Ectodermal cell (in vitro differentiated cells): ENCODE measurements at regions not wholly inside any gene's neighbourhood (a gene's known extent, or its start where the extent isn't known, plus 50 kb on each side); places are given as distances from the start of the nearest gene placed in this dataset.

Experiments used
- H3K27ac ChIP-seq: 2 replicates; pipeline ENCODE4 v1.7.0; 2013; ENCODE audit warnings: mild to moderate bottlenecking, low read depth, low read length; ENCODE audit not compliant: insufficient read depth, poor library complexity, severe bottlenecking
- H3K27me3 ChIP-seq: 2 replicates; pipeline ENCODE4 v1.7.0; 2013; ENCODE audit warnings: mild to moderate bottlenecking, low read length; ENCODE audit not compliant: insufficient read depth, control insufficient read depth, poor library complexity, severe bottlenecking
- H3K36me3 ChIP-seq: one replicate; pipeline ENCODE4 v1.7.0; 2013; ENCODE audit warnings: low read length; ENCODE audit not compliant: control insufficient read depth, insufficient read depth
- H3K4me1 ChIP-seq: one replicate; pipeline ENCODE4 v1.7.0; 2013; ENCODE audit warnings: low read length; ENCODE audit not compliant: control insufficient read depth, insufficient read depth
- H3K4me3 ChIP-seq: 2 replicates; pipeline ENCODE4 v1.7.0; 2013; ENCODE audit warnings: low read depth, low read length, control low read depth; ENCODE audit not compliant: insufficient read depth
- H3K9me3 ChIP-seq: 2 replicates; pipeline ENCODE4 v1.7.0; 2013; ENCODE audit warnings: mild to moderate bottlenecking, low read length, moderate library complexity; ENCODE audit not compliant: control insufficient read depth
- WGBS, 2 experiments: methylation state at CpG; one replicate each; pipeline ENCODE4 v1.1.7; 2013; ENCODE audit warnings: missing lambda C conversion rate in 2 of 2; 5-methylcytosine and 5-hydroxymethylcytosine counted together

- Histone ChIP-seq H3K36me3 (no peaks in the 10 kb centered on the region), H3K4me3 (no peak overlapping the region), H3K4me1 (no peaks in the 10 kb centered on the region), H3K27me3 (no peaks in the 10 kb centered on the region), H3K9me3 (no peaks in the 10 kb centered on the region), H3K27ac (no peak overlapping the region)
- WGBS, 2 experiments: 93 to 94% methylated on average over 6 to 8 of the region's 8 CpGs
Observed at GRCh38 chr1:108043707-108044106, 78.7 kb upstream of the VAV3 start.

DNA sequence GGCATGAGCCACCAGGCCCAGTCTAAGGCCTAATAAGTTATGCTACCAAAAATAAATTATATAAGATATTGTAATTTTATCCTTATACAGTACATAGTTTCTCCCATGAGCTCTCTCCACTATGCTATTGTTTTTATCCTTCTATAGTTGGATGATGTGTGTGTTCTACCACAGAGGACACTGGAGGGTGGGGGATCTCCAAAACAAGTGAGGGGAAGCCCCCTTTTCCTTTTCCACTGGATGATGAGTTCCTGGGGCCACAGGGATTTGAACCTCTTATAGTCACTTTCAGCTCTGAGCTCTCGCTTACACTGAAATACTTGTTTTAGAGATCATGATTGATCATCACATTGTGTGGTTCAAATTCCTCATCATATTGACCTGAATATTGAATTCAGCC lies 77.6 kb upstream of the VAV3 start:
- Histone ChIP-seq H3K27ac (no peak overlapping the region), H3K27me3 (no peaks in the 10 kb centered on the region), H3K9me3 (no peaks in the 10 kb centered on the region), H3K36me3 (no peaks in the 10 kb centered on the region), H3K4me1 (no peaks in the 10 kb centered on the region), H3K4me3 (no peak overlapping the region)
- WGBS, 2 experiments: 75 to 83% methylated on average over 1 of the region's 1 CpG

DNA sequence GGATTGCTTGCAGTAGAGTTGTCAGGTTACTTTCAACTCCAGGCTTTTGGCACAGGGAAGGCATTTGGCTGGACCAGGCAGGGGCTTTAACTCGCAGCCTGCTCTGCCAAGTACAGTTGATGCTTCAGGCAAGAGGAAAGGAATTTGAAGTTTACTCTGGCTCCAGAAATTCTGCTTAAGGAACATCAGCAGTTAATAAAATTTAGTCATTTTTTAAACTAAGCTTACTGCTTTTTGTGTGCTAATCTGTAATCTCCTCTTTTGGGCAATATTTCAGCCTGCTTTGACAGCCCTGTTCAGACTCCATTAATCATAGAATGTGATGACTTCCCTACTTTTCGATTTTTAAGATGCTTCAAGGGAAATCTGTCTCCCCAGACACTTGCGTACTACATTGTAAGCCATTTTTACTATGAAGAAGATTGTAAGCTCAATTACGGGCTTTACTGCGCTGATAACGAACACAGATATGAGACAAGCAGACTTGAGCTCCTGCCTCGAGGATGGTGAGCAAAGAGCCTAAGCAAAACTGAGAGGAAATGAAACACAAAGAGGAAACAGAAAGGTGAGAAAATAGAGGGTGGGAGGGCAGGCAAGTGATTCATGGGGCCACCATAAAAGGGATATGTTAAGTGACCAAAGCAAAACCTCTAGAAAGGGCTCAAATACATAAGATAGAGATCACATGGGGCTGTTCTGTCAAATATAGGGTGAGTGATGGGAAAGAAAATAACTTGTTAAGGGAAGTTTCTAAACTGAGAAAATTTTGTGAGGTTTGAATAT lies 76.6 kb upstream of the VAV3 start:
- H3K36me3 ChIP-seq: no peaks in the 10 kb centered on the region
- no peaks in the 10 kb centered on the region for H3K9me3 ChIP-seq
- H3K27ac ChIP-seq: no peak overlapping the region
- 91 to 93% methylated on average over 7 of the region's 7 CpGs for WGBS, 2 experiments
- no peaks in the 10 kb centered on the region for H3K27me3 ChIP-seq
- H3K4me1 ChIP-seq: no peaks in the 10 kb centered on the region
- H3K4me3 ChIP-seq: no peak overlapping the region

DNA sequence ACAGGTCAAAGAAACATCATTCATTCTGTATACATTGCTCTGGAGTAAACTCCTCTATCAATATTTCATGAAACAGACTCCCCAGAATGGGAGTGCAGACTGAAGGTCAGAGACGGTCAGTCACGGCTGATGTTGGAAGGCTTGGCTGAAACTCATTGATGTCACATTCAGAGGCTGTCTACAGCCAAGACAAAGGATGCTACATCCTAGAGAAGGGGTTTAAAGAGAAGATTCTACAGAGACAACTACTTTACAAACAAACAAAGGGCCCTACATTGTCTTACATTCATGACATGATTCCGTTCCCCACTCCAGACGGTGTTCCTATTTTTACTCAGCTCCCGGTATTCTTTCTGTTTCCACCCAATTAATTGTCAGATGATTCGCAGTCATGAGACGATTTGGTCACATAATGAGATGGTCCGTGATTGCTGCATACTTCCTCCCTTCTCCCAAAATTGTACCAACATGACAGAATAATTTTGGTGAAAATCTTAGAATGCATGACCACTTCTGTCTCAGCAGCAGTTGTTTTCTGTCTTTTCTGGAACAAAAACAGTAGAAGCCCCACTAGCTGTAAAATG lies 73.8 kb upstream of the VAV3 start:
- no peaks in the 10 kb centered on the region for H3K27me3 ChIP-seq
- WGBS, 2 experiments: 84 to 91% methylated on average over 8 of the region's 8 CpGs
- no peak overlapping the region for H3K4me3 ChIP-seq
- H3K27ac ChIP-seq: no peak overlapping the region
- no peaks in the 10 kb centered on the region for H3K9me3 ChIP-seq
- no peaks in the 10 kb centered on the region for H3K4me1 ChIP-seq
- no peaks in the 10 kb centered on the region for H3K36me3 ChIP-seq

- Histone ChIP-seq H3K27me3 (no peaks in the 10 kb centered on the region), H3K27ac (no peak overlapping the region), H3K9me3 (no peaks in the 10 kb centered on the region), H3K4me1 (peaks cover 5% of the 10 kb centered on the region), H3K36me3 (no peaks in the 10 kb centered on the region), H3K4me3 (no peak overlapping the region)
- 95 to 98% methylated on average over 2 to 3 of the region's 3 CpGs for WGBS, 2 experiments
Observed at GRCh38 chr1:108036796-108037562, 72.0 kb upstream of the VAV3 start.

GRCh38 chr1:108034396-108034795 lies 69.4 kb upstream of the VAV3 start:
- no peaks in the 10 kb centered on the region for H3K27me3 ChIP-seq
- H3K36me3 ChIP-seq: no peaks in the 10 kb centered on the region
- WGBS, 2 experiments: 100% methylated on average over 1 of the region's 1 CpG
- H3K9me3 ChIP-seq: no peaks in the 10 kb centered on the region
- peaks cover 5% of the 10 kb centered on the region for H3K4me1 ChIP-seq
- H3K27ac ChIP-seq: no peak overlapping the region
- H3K4me3 ChIP-seq: no peak overlapping the region

DNA sequence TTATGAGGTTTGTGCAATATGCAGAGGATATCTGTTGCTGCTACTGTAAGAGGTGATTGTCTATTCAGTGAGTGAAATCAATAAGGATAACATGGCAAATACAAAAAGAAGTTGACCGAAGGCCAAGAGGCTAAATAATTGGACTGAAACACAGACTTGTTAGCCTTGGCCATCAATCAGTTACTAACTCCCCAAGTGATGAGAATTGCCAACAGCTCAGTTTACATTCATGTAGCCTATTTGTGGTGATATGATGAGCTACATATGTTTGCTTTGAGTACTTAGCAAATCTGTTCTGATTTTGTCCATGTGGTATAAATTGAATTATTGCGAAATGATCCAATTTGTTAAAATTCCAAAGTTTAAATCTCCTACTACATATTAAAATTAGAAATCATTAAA lies 68.6 kb upstream of the VAV3 start:
- Histone ChIP-seq H3K4me1 (peaks cover 5% of the 10 kb centered on the region), H3K4me3 (no peak overlapping the region), H3K9me3 (no peaks in the 10 kb centered on the region), H3K27ac (no peak overlapping the region), H3K27me3 (no peaks in the 10 kb centered on the region), H3K36me3 (no peaks in the 10 kb centered on the region)
- WGBS, 2 experiments: 94 to 95% methylated on average over 1 to 2 of the region's 2 CpGs

- H3K27me3 ChIP-seq: no peaks in the 10 kb centered on the region
- H3K27ac ChIP-seq: no peak overlapping the region
- H3K9me3 ChIP-seq: no peaks in the 10 kb centered on the region
- WGBS, 2 experiments: 48 to 77% methylated on average over 1 of the region's 1 CpG
- peaks cover 5% of the 10 kb centered on the region for H3K4me1 ChIP-seq
- no peak overlapping the region for H3K4me3 ChIP-seq
- no peaks in the 10 kb centered on the region for H3K36me3 ChIP-seq
Observed at GRCh38 chr1:108028841-108029388, 63.9 kb upstream of the VAV3 start.

- WGBS, 2 experiments: 92 to 96% methylated on average over 1 of the region's 1 CpG
Observed at GRCh38 chr1:108027389-108027788, 62.4 kb upstream of the VAV3 start.

DNA sequence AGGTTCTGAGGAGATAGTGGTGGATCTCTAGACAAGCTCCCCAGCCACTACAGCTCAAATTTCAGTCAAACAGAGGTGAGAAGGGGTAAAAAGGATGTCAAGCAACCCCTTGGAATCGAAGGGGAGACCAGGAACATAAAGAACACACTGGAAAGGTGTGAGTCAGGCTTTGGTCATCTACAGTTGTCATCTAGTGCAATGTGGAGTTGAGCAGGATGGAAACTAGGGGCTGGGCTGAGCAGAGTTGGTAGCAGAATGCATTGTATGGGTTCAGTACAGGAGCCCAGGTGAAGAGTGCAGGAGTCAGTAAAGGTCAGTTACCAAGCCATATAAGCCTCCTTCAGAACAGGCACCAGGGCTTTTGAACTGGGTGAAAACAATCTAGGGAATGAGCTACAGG lies 52.7 kb upstream of the VAV3 start:
- H3K27me3 ChIP-seq: no peaks in the 10 kb centered on the region
- 86 to 91% methylated on average over 1 of the region's 1 CpG for WGBS, 2 experiments
- H3K4me1 ChIP-seq: peaks cover 6% of the 10 kb centered on the region
- H3K36me3 ChIP-seq: no peaks in the 10 kb centered on the region
- no peaks in the 10 kb centered on the region for H3K9me3 ChIP-seq
- H3K27ac ChIP-seq: no peak overlapping the region
- H3K4me3 ChIP-seq: no peak overlapping the region

More at GRCh38 chr1:108027389-108027788, 62.4 kb upstream of the VAV3 start:
- H3K4me3 ChIP-seq: no peak overlapping the region
- H3K9me3 ChIP-seq: no peaks in the 10 kb centered on the region
- no peak overlapping the region for H3K27ac ChIP-seq
- H3K4me1 ChIP-seq: no peaks in the 10 kb centered on the region
- no peaks in the 10 kb centered on the region for H3K27me3 ChIP-seq
- no peaks in the 10 kb centered on the region for H3K36me3 ChIP-seq
